ENCODE measurements at regions not wholly inside any gene's neighbourhood (a gene's known extent, or its start where the extent isn't known, plus 50 kb on each side); places are given as distances from the start of the nearest gene placed in this dataset.

GRCh38 chr3:161156936-161157335, 51.8 kb upstream of the B3GALNT1 start:
- Histone ChIP-seq H3K9me2 (replicated peaks; ENCODE audit: insufficient read depth, low read length) (no peaks in the 10 kb centered on the region), H3K9me3 (replicated peaks; ENCODE audit: insufficient read depth, low read length) (no peaks in the 10 kb centered on the region), H2AFZ (ENCODE audit: low read length) (no peak overlapping the region), H3F3A (ENCODE audit: insufficient read depth, low read length) (no peaks in the 10 kb centered on the region), H3K4me3 (ENCODE audit: low read length) (no peak overlapping the region), H4K20me1 (ENCODE audit: insufficient read depth, low read length) (no peaks in the 10 kb centered on the region), H3K79me2 (ENCODE audit: low read length) (no peaks in the 10 kb centered on the region), H3K36me3 (replicated peaks; ENCODE audit: insufficient read depth, low read length) (no peaks in the 10 kb centered on the region), H3K4me1 (ENCODE audit: low read length) (no peaks in the 10 kb centered on the region), H3K27ac (ENCODE audit: low read length) (no peak overlapping the region), H3K27me3 (replicated peaks; ENCODE audit: insufficient read depth, low read length) (no peaks in the 10 kb centered on the region), H3K4me2 (ENCODE audit: low read depth, low read length) (no peak overlapping the region), H3K9ac (ENCODE audit: low read length) (no peak overlapping the region)
- no peak for DNase-seq
- no peak for TF ChIP-seq EZH2phosphoT487 (IDR thresholded peaks at IDR 0.05; ENCODE audit: low read length)
- no peak for TF ChIP-seq CTCF (IDR thresholded peaks at IDR 0.05; ENCODE audit: low read length)
- TF ChIP-seq EZH2 (optimal IDR thresholded peaks at IDR 0.05; ENCODE audit: low read depth, low read length) = no peak

- H3K79me2 ChIP-seq (ENCODE audit: low read length) = no peaks in the 10 kb centered on the region
- H3K9me3 ChIP-seq (replicated peaks; ENCODE audit: insufficient read depth, low read length) = no peaks in the 10 kb centered on the region
- H3K9me2 ChIP-seq (replicated peaks; ENCODE audit: insufficient read depth, low read length) = no peaks in the 10 kb centered on the region
- no peaks in the 10 kb centered on the region for H3K36me3 ChIP-seq (replicated peaks; ENCODE audit: insufficient read depth, low read length)
- no peak overlapping the region for H3K4me3 ChIP-seq (ENCODE audit: low read length)
- H3K4me1 ChIP-seq (ENCODE audit: low read length) = peaks cover 9% of the 10 kb centered on the region
- H3K27me3 ChIP-seq (replicated peaks; ENCODE audit: insufficient read depth, low read length) = no peaks in the 10 kb centered on the region
- no peak for DNase-seq
- TF ChIP-seq EZH2phosphoT487 (IDR thresholded peaks at IDR 0.05; ENCODE audit: low read length) = no peak
- no peak overlapping the region for H3K4me2 ChIP-seq (ENCODE audit: low read depth, low read length)
- no peaks in the 10 kb centered on the region for H3F3A ChIP-seq (ENCODE audit: insufficient read depth, low read length)
- H2AFZ ChIP-seq (ENCODE audit: low read length) = no peak overlapping the region
- H3K9ac ChIP-seq (ENCODE audit: low read length) = no peak overlapping the region
- H4K20me1 ChIP-seq (ENCODE audit: insufficient read depth, low read length) = no peaks in the 10 kb centered on the region
- H3K27ac ChIP-seq (ENCODE audit: low read length) = no peak overlapping the region
Measured at GRCh38 chr3:161161603-161162002, 56.5 kb upstream of the B3GALNT1 start.

- peak; percentile 79 for DNase-seq
- Histone ChIP-seq H3K9me3 (replicated peaks; ENCODE audit: insufficient read depth, low read length) (no peaks in the 10 kb centered on the region), H3K4me2 (ENCODE audit: low read depth, low read length) (peak overlapping the region; percentile 1; the same call in 1 of the 2 replicates), H3K36me3 (replicated peaks; ENCODE audit: insufficient read depth, low read length) (no peaks in the 10 kb centered on the region), H3K27me3 (replicated peaks; ENCODE audit: insufficient read depth, low read length) (no peaks in the 10 kb centered on the region), H3K9ac (ENCODE audit: low read length) (no peak overlapping the region), H3K79me2 (ENCODE audit: low read length) (no peaks in the 10 kb centered on the region), H2AFZ (ENCODE audit: low read length) (no peak overlapping the region), H3F3A (ENCODE audit: insufficient read depth, low read length) (no peaks in the 10 kb centered on the region), H3K9me2 (replicated peaks; ENCODE audit: insufficient read depth, low read length) (no peaks in the 10 kb centered on the region), H3K4me1 (ENCODE audit: low read length) (peaks cover 9% of the 10 kb centered on the region), H3K4me3 (ENCODE audit: low read length) (no peak overlapping the region), H3K27ac (ENCODE audit: low read length) (no peak overlapping the region), H4K20me1 (ENCODE audit: insufficient read depth, low read length) (no peaks in the 10 kb centered on the region)
- no peak for TF ChIP-seq EZH2 (optimal IDR thresholded peaks at IDR 0.05; ENCODE audit: low read depth, low read length)
- TF ChIP-seq EZH2phosphoT487 (IDR thresholded peaks at IDR 0.05; ENCODE audit: low read length) = no peak
- TF ChIP-seq CTCF (IDR thresholded peaks at IDR 0.05; ENCODE audit: low read length) = no peak
Measured at GRCh38 chr3:161163297-161163696, 57.8 kb upstream of the NMD3 start.

GRCh38 chr3:161166051-161166450, 55.1 kb upstream of the NMD3 start:
- Histone ChIP-seq H3K9me2 (replicated peaks; ENCODE audit: insufficient read depth, low read length) (no peaks in the 10 kb centered on the region), H4K20me1 (ENCODE audit: insufficient read depth, low read length) (no peaks in the 10 kb centered on the region), H3K4me1 (ENCODE audit: low read length) (peaks cover 9% of the 10 kb centered on the region), H3K4me3 (ENCODE audit: low read length) (no peak overlapping the region), H3K36me3 (replicated peaks; ENCODE audit: insufficient read depth, low read length) (no peaks in the 10 kb centered on the region), H2AFZ (ENCODE audit: low read length) (no peak overlapping the region), H3K27me3 (replicated peaks; ENCODE audit: insufficient read depth, low read length) (no peaks in the 10 kb centered on the region), H3K27ac (ENCODE audit: low read length) (no peak overlapping the region), H3K9ac (ENCODE audit: low read length) (no peak overlapping the region), H3K9me3 (replicated peaks; ENCODE audit: insufficient read depth, low read length) (no peaks in the 10 kb centered on the region), H3F3A (ENCODE audit: insufficient read depth, low read length) (no peaks in the 10 kb centered on the region), H3K79me2 (ENCODE audit: low read length) (no peaks in the 10 kb centered on the region), H3K4me2 (ENCODE audit: low read depth, low read length) (no peak overlapping the region)
- no peak for TF ChIP-seq EZH2phosphoT487 (IDR thresholded peaks at IDR 0.05; ENCODE audit: low read length)
- TF ChIP-seq EZH2 (optimal IDR thresholded peaks at IDR 0.05; ENCODE audit: low read depth, low read length) = no peak
- DNase-seq = no peak

All from MM.1S (cell line).